ENCODE measurements at regions not wholly inside any gene's neighbourhood (a gene's known extent, or its start where the extent isn't known, plus 50 kb on each side); places are given as distances from the start of the nearest gene placed in this dataset.

DNA sequence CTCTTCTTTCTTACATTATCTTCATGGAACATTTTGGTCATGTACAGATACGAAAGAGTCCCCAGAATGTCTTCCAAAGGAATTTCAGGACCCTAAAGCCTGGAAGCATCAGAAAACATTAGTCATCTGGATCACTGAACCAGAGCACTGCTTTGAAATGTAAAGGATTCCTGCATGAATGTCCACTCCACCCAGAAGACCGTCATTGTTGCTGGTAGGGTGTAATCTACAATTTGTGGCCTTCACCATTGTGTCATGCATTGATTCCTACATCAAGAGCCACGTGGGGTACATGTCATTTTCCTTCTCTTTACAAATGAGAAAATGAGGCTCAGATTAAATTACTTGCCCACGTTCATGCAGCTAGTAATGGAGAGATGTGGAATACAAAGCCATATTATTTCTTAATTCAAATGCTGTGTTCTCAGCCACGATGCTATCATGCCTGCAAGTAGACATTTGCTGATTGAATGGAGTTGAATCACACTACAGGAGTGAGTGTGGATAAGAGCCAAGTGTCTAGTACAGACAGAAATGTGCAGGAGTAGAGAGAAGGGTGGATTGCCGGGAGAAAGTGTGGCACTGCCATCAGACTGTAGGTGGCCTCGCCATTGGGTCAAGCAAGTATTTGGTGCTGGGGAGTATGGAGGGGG, 231.2 kb downstream of the C12orf75 start:
- H3K27me3 Mint-ChIP-seq, result no peaks in the 10 kb centered on the region
- ATAC-seq (ENCODE audit: poor library complexity) (no peak), DNase-seq (no peak)
- H3K9me3 Mint-ChIP-seq, result no peaks in the 10 kb centered on the region
- no peaks in the 10 kb centered on the region for H3K4me1 Mint-ChIP-seq (ENCODE audit: low read depth)
- CTCF ChIA-PET, result no interaction called here
- Histone ChIP-seq H3K9me3 (ENCODE audit: control insufficient read depth in 1 of 2, insufficient read depth in 1 of 2, low read length in 2 of 2) (peaks cover 0 to 6% of the 10 kb centered on the region in 2 experiments), H3K27ac (ENCODE audit: low read depth in 1 of 2, low read length in 2 of 2) (no peak overlapping the region), H3K27me3 (ENCODE audit: control insufficient read depth in 1 of 2, insufficient read depth in 2 of 2, low read length in 2 of 2) (no peaks in the 10 kb centered on the region), H3K36me3 (ENCODE audit: insufficient read depth, low read length) (no peaks in the 10 kb centered on the region), H3K4me3 (ENCODE audit: low read length) (no peak overlapping the region), H3K4me1 (ENCODE audit: insufficient read depth, low read length) (no peaks in the 10 kb centered on the region)
- H3K36me3 Mint-ChIP-seq (ENCODE audit: low read depth), result no peaks in the 10 kb centered on the region
- POLR2A ChIA-PET, result no interaction called here
- intact Hi-C loops (cut with DNase I, micrococcal nuclease), result no loop called here
- H3K4me3 Mint-ChIP-seq, result no peak overlapping the region
- H3K27ac Mint-ChIP-seq, result no peak overlapping the region
- TF ChIP-seq, protein P1, sequence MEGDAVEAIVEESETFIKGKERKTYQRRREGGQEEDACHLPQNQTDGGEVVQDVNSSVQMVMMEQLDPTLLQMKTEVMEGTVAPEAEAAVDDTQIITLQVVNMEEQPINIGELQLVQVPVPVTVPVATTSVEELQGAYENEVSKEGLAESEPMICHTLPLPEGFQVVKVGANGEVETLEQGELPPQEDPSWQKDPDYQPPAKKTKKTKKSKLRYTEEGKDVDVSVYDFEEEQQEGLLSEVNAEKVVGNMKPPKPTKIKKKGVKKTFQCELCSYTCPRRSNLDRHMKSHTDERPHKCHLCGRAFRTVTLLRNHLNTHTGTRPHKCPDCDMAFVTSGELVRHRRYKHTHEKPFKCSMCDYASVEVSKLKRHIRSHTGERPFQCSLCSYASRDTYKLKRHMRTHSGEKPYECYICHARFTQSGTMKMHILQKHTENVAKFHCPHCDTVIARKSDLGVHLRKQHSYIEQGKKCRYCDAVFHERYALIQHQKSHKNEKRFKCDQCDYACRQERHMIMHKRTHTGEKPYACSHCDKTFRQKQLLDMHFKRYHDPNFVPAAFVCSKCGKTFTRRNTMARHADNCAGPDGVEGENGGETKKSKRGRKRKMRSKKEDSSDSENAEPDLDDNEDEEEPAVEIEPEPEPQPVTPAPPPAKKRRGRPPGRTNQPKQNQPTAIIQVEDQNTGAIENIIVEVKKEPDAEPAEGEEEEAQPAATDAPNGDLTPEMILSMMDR (IDR thresholded peaks at IDR 0.05), result no peak

DNA sequence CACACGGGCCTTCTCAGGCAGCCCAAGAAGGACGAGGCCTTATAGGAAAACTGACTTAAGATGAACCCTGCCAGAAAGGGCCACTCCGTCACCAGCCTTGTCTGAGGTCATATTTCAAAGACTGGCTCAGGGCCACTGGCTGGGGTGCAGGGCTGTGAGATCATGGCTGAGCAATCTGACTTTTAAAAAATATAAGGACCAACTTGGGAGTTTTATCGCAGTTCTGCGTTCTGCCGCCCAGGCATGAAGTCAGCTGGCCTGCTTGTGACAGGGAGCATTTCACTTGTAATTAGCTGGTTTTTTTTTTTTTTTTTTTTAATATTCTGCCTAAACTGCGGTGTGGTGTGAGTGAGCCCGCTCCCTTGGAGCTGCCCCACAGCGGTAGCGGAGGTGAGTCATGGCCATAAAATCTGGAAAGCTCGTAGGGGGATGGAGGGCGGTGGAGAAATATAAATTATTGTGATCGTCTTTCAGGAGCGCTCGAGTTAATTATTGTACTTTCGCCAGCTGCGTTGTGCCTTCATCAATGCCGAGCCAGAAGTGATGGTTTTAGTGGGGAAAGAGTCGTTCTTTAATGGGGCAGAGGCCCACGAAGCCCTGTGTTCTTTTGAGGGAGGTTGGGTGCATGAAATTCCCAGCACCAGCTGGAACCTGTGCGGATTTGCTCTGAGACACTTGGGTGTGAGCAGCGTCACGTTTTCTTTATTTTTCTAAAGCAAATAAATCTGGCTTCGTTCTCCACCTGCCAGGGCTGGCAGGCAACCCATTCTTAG, 231.9 kb downstream of the C12orf75 start:
- Histone ChIP-seq H3K27ac (ENCODE audit: low read depth in 1 of 2, low read length in 2 of 2) (no peak overlapping the region), H3K9me3 (ENCODE audit: control insufficient read depth in 1 of 2, insufficient read depth in 1 of 2, low read length in 2 of 2) (peaks cover 0 to 6% of the 10 kb centered on the region in 2 experiments), H3K4me3 (ENCODE audit: low read length) (no peak overlapping the region), H3K27me3 (ENCODE audit: control insufficient read depth in 1 of 2, insufficient read depth in 2 of 2, low read length in 2 of 2) (no peaks in the 10 kb centered on the region), H3K36me3 (ENCODE audit: insufficient read depth, low read length) (no peaks in the 10 kb centered on the region), H3K4me1 (ENCODE audit: insufficient read depth, low read length) (no peaks in the 10 kb centered on the region)
- ChIA-PET POLR2A (no interaction called here), CTCF (no interaction called here)
- ATAC-seq (ENCODE audit: poor library complexity) (no peak), DNase-seq (no peak)
- Mint-ChIP-seq H3K4me1 (ENCODE audit: low read depth) (no peaks in the 10 kb centered on the region), H3K36me3 (ENCODE audit: low read depth) (no peaks in the 10 kb centered on the region), H3K27me3 (peaks cover 3% of the 10 kb centered on the region), H3K9me3 (no peaks in the 10 kb centered on the region), H3K4me3 (no peak overlapping the region), H3K27ac (no peak overlapping the region)
- intact Hi-C loops (cut with DNase I, micrococcal nuclease), result no loop called here
- TF ChIP-seq, protein P1 (IDR thresholded peaks at IDR 0.05), result no peak

DNA sequence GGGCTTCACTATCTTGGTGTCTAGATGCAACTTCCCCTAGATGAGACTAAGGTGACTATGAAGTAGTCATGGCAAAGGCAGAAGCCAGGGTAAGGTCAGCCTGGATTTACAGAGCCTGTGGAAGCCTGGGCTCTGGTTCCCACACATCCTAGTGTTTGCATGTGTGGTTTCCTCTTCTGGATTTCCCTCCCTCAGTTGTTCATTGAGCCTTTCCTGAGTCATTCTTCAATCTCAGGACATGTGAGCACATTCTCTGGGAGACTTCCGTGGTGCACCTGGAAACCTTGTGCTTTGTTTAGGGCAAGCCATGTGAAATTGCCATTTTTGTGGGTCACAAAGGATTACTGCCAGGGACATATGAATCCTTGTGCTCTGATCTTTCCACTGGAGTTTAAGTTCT, 236.6 kb downstream of the C12orf75 start:
- CTCF ChIA-PET, result no interaction called here
- peaks cover 0 to 4% of the 10 kb centered on the region in 2 experiments for H3K9me3 ChIP-seq (ENCODE audit: control insufficient read depth in 1 of 2, insufficient read depth in 1 of 2, low read length in 2 of 2)
- H3K36me3 ChIP-seq (ENCODE audit: insufficient read depth, low read length), result no peaks in the 10 kb centered on the region
- Mint-ChIP-seq H3K4me3 (no peak overlapping the region), H3K36me3 (ENCODE audit: low read depth) (no peaks in the 10 kb centered on the region), H3K27me3 (peaks cover 9% of the 10 kb centered on the region), H3K9me3 (no peaks in the 10 kb centered on the region), H3K4me1 (ENCODE audit: low read depth) (no peaks in the 10 kb centered on the region), H3K27ac (no peak overlapping the region)
- POLR2A ChIA-PET, result no interaction called here
- ATAC-seq (ENCODE audit: poor library complexity), result no peak
- no peak overlapping the region for H3K27ac ChIP-seq (ENCODE audit: low read depth in 1 of 2, low read length in 2 of 2)
- H3K4me1 ChIP-seq (ENCODE audit: insufficient read depth, low read length), result no peaks in the 10 kb centered on the region
- H3K27me3 ChIP-seq (ENCODE audit: control insufficient read depth in 1 of 2, insufficient read depth in 2 of 2, low read length in 2 of 2), result no peaks in the 10 kb centered on the region
- no peak overlapping the region for H3K4me3 ChIP-seq (ENCODE audit: low read length)
- TF ChIP-seq, protein P1 (IDR thresholded peaks at IDR 0.05), result no peak
- DNase-seq, result no peak
- intact Hi-C loops (cut with DNase I, micrococcal nuclease), result no loop called here

Measured in CD4-positive, alpha-beta T cell (primary cell).